ENCODE measurements at regions not wholly inside any gene's neighbourhood (a gene's known extent, or its start where the extent isn't known, plus 50 kb on each side); places are given as distances from the start of the nearest gene placed in this dataset.
A peak's percentile ranks its signal among the peaks of the same experiment; 100 is the strongest.
"Not testable (repeated sequence)": the region's sequence is repeated elsewhere in the genome, so short reads cannot be mapped to it uniquely, and the experiment has no call there.

DNA sequence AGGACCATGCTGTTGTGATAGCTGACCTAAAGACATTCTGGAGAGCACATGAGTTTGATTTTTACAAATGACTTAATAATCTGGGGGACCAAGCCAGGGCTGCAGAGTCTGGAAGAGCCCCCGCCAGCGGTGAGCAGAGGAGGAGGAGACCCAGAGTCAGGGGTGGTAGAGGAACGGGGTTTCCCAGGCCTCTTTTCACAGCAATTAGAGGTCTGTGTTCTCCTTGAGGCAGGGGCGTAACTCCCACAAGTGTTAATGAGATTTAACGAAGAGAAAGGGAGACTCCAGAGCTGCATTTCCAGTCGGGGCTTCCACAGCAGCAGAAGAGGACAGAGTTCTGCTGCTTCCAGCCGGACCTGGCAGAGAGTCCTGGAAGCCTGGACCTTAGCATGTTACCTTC is 137.9 kb upstream of the SLC24A2 start:
- DNase-seq = no peak

DNA sequence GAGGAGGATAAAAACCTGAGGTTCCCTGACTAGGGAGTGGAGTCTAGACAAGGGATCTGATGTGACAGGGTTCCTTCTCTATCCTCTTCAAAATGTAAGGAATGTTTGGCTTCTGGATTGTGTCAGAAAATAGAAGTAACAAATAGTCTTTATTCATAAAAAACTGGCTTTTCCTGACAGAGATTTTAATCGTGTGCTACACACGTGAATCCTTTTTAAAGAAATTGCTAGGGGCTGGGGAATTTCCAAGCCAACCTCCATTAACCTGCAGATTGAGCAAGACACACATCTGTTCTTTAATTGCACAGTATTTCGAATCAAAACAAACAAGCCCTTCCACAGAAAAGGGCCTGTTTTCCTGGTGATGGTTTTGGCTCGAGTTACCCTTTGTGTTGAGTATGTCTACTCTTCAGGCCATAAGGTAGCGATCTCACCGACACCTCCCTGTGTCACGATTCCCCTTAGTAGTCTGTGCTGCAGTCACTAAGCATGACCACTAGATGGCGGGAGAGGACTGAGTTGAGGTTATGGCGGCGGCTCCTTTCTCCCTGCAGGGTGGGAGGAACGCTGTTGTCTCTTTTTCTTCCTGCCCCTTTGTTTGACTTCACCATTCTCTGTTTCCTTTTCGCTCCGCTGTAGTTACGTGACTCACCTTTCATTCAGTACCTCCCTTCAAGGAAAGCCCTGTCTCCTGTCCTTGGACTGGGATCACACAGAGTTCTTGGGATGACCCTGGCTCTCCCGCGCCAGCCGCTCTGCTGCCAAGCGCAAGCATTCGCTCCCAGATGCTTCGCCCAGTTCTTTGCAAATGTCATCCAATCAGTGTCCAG is 137.1 kb upstream of the SLC24A2 start:
- DNase-seq = peak; percentile 55

DNA sequence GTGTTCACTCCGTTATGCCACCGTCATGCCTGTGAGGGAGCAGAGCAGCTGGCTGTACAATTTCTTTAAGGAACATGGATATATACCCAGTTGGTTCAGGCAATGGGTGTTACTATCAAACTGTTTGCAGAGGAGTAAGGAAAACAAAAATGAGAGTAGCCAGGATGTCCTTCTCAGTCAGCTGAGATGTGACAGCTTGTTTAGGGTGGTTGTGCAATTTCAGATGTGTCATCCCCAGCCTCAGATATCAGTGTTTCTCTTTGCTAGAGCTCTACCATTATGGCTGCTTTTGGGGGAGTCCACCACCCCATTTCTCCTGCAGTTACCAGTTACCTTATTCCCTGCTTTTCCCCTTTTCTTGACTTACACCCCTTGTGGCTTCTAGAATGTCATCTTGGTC is 135.2 kb upstream of the SLC24A2 start:
- DNase-seq = no peak

DNA sequence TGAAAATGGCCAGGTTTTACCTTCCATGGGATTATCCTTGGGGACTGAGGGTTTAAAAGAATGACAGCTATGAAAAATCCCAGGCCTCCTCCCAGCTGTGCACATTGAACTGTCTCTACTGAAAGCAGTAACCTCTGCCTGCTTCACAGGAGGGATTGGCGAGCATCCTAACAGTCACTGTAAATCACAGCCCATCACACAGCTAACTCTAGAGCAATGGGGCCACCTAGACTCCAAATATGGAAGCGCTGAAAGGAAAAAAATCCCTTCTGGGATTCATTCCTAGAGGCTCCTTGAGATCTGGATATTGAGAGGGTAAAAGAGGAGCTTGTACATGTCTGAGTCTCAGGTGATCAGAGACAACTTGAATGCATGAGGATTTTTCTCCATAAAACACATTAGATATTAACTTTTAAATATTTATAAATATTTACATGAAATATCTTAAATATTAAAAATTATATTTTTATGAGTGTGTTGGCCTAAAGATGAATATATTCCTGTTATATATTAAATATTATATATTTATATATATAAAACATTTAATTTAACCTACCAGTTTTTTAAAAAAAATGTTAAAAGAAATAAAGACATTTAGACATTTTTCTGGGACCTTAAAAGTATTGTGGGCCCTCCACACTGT is 133.8 kb upstream of the SLC24A2 start:
- no peak for DNase-seq

DNA sequence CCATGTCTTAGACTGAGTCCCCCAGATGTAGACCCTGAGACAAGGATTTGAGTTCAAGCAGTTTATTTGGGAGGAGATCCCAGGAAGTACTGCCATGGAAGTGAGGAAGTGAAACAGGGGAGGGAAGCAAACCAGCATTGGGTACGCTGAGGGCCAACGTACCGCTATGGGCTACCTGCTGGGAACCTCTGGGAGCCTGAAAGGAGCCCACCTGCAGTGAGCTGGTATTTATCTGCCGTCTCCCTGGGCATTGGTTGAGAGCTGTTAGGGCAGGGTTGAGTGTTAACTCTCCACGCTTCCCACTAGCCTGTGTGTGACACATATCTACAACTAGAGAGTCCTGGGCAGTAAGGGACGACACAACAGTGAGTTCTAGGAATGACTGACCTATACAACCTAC is 131.6 kb upstream of the SLC24A2 start:
- DNase-seq = no peak

DNA sequence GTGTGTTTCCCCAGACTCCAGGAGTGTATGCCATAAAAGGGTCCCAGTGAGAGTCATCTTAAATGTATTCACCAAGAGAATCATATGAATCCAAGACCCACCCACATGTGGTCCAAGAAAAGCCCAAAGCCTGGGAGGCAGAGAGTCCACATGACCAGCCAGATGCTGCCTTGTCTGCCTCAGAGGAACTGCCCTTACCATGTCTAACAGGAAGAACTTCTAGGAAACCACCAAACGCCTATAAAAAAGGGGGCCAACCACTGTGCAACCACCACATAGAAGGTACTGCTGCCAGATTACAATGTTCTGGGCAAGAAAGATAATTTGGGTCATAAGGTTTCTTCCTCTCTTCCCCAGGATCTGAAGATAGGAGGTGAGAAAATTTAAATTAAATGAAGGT is 129.8 kb upstream of the SLC24A2 start:
- no peak for DNase-seq

GRCh38 chr9:19914044-19914443 is 125.2 kb upstream of the SLC24A2 start:
- DNase-seq = no peak

- DNase-seq = no peak
Observed at GRCh38 chr9:19913151-19913550, 124.3 kb upstream of the SLC24A2 start.

DNA sequence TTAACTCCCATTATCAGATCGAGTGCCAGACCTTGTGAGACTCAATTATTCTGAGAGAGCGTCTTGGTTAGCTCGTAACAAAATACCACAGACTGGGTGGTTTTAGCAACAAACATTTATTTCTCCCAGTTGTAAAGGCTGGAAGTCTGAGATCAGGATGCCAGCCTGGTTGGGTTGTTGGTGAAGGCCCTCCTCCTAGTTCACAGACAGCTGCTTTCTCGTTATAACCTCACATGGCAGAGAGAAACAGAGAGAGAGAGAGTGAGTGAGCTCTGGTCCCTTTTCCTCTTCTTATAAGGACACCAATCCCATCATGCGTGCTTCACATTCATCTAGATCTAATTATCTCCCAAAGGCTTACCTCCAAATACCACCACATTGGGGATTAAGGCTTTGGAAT is 114.2 kb upstream of the SLC24A2 start:
- DNase-seq = no peak

- DNase-seq = no peak
Observed at GRCh38 chr9:19901586-19901985, 112.7 kb upstream of the SLC24A2 start.

DNA sequence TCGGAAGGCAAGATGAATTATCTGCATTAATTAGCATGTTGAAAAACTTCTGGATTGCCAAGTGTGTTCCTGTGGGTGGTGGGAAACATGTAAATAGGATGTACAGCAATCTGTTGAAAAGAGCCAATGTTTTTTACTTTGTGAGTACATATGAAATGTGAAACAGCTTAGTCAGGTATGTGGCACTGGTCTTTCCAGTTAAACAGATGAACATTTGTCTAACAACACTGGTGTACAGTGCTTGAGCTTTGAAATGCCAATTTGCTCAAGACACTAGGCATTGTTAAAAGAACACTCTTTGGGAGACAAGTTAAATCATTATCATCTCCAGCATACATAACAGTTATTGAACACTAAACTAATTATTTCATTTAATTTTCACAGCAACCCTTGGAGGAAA is 107.3 kb upstream of the SLC24A2 start:
- DNase-seq = no peak

- DNase-seq = not testable (repeated sequence)
Observed at GRCh38 chr9:19895578-19895977, 106.7 kb upstream of the SLC24A2 start.

DNA sequence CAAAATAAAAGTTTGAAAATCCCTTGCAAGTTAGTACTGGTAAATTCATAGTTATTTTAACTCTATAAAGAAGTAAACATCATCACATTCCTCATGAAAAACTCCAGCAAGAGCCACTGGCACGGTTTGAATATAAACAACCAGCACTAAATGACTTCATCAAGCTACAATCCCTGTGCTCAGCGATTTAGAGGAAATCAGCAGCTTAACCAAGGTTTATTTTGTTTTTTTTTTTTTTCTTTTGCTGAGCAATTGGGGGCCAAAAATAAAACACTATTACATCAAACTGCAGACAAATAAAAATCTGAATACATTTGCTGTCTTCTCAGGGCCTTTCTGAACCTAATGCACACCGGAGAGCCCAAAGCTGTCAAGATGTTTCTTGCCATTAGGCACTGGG is 106.2 kb upstream of the SLC24A2 start:
- DNase-seq = no peak

DNA sequence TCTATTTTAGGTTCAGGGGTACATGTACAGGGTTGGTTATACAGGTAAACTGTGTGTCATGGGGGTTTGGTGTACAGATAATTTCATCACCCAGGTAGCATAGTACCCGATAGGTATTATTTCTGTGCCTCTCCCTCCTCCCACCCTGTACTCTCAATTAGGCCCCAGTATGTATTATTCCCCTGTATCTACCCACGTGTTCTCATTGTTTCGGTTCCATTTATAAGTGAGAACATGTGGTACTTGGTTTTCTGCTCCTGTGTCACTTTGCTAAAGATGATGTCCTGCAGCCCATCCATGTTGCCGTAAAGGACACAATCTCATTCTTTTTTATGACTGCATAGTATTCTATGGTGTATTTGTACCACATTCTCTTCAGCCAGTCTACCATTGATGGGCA is 96.8 kb upstream of the SLC24A2 start:
- no peak for DNase-seq

- no peak for DNase-seq
Observed at GRCh38 chr9:19879062-19879461, 90.2 kb upstream of the SLC24A2 start.

DNA sequence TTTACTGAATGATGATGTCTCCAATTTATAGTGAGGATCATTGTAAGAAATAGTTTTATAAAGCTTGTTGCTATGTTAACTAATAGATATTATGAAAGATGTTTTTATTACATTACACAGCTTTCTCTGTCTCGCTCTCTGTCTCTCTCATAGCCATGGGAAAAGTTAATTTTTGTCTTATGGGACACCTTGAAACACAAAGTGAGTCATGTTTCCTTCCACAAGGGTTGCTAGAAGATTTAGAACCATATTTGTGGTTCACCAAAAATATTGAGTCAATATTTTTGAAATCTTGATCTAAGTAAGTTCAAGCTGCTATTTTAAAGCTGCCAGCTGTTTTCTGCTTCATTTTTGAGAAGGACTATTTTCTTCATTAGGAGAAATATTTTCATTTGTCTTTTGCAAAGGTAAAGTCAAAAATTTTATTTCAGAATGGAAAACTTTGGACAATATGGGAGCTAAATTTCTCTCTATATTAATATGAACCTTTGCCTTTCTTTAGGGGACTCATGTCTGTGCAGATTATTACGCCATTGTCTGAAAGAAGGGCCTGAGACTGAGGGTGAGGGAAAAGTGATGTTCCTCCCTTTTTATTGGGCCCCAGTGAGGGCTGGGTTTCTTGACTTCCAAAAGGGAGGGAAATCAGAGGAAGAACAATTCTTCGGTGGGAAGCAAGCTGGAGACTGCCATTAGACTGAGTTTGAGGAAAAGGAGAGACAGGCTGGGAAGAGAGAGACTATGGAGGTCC is 87.9 kb upstream of the SLC24A2 start:
- DNase-seq = no peak

DNA sequence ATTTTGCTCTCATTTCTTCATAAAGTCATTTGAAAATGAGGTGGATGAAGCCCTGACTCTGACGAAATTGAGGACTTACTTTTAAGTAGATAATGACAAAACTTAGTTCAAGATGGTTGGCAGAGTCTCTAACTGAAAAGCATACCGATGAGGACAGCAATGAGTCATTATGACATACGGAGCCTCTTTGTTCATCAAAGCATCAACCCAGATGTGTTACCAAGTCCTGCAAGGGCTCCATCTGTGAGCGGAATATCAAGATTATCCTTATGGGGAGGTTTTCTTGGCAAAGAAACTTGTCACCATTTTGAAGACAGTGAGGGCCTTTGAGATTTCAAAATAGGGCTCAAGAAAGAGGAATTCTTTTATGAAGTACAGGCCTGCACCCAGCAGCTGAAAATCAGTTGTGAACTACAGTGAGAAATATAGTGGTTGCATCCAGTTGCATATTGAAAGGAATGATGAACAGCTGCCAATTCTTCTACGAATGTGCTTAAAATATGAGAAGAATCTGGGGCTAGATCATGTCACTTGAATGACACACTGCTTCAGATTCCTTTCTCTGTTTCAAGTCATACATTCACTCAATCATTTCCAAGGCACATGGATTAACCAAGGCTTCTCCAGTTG is 86.6 kb upstream of the SLC24A2 start:
- DNase-seq = no peak

GRCh38 chr9:19873188-19873587 is 84.4 kb upstream of the SLC24A2 start:
- DNase-seq = not testable (repeated sequence)

- no peak for DNase-seq
Observed at GRCh38 chr9:19870988-19871387, 82.2 kb upstream of the SLC24A2 start.

- no peak for DNase-seq
Observed at GRCh38 chr9:19840953-19841352, 52.1 kb upstream of the SLC24A2 start.
